ENCODE measurements at regions not wholly inside any gene's neighbourhood (a gene's known extent, or its start where the extent isn't known, plus 50 kb on each side); places are given as distances from the start of the nearest gene placed in this dataset.

DNA sequence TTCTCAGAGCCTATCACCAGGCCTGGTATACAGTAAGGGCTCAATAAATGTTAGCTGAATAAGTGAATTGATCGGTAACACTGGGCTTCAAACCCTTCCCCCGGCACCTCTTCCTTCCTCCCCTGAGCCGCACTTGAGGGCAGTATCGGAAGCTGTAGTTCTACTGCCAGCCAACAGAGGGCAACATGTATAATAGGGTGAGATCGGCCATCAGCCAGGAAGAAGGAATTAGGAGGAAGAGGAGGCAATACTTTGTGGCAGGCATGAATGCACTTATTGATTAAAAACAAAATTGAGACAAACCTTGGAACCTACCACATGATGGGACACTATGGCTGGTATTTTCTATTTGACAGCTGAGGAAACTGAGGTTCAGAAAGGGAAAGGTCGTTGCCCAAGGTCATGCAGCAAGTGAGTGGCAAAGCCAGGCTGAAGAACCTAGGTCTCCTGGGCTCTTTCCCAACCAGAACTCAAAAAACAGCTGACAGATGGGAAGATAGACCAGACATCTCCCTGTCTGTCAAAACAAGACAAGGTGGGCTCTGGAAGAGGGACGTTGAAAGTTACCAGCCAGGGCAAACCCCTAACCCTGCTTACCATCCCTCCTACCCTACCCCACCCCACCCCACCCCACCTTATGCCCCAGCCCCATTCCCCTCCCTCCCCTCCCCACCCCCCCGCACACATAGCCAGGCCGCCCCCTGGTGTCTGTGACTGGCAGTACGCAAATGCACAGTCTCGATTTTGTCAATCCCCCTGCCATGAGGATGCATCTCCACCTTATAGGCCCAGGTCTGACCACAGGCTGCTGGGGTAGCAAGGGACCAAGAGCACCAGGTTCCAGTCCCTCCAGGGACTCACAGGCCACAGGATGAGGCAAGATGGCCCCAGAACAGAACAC is 107.3 kb upstream of the RUNX3 start:
- H3K4me3 ChIP-seq = no peak overlapping the region
- H3K27me3 ChIP-seq = peaks cover 0 to 22% (median 0%) of the 10 kb centered on the region in 11 experiments; a peak in 7 of 22 replicates
- peaks cover 0 to 24% (median 0%) of the 10 kb centered on the region in 11 experiments; a peak in 2 of 22 replicates for H4K20me1 ChIP-seq
- no peak overlapping the region for H3K9ac ChIP-seq
- no peaks in the 10 kb centered on the region for H3K36me3 ChIP-seq
- H3K27ac ChIP-seq = no peak overlapping the region
- no peaks in the 10 kb centered on the region for H3K9me3 ChIP-seq (replicated peaks in 1 of 11)
- peaks cover 33 to 50% (median 35%) of the 10 kb centered on the region in 10 experiments for H3K4me1 ChIP-seq
- TF ChIP-seq Cebpa-rat (IDR thresholded peaks at IDR 0.05) = no peak
- no peak overlapping the region for H3K4me2 ChIP-seq

DNA sequence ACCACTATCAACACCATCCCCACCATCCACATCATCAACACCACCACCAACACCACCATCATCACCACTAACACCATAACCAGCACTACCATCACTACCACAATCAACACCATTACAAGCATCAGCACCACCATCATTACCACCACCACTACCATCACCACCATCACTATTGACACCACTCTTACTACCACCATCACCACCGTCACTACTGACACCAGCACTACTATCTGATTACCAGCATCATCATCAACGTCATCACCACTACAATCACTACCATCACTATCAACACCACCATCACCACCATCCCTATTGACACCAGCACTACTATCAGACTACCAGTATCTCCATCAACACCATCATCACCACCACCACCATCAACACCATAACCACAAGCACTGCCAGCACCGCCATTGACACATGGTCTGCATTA is 106.1 kb upstream of the RUNX3 start:
- no peak for TF ChIP-seq Cebpa-rat (IDR thresholded peaks at IDR 0.05)

DNA sequence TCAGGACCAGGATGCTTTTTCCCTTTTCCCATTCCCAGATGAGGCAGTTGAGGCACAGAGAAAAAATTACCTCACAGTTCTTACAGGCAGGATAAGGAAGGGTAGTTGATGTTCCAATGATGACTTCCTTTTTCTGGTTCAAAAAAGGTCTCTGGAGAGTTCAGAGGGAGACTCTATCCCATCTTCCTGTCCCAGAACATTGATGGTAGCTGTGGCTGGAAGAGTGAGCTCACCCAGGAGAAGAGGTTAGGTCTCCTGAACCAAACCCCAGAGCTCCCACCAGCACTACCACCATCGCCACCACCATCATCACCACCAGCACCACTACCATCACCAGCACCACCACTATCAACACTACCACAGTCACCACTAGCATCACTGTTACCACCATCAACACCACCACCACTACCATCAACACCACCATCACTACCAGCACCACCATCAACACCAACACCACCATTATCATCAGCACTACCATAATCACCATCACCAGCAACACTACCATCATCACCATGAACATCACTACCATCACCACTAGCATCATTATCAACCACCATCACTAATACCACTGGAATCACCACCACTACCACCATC is 105.5 kb upstream of the RUNX3 start:
- Histone ChIP-seq H3K4me3 (no peak overlapping the region), H4K20me1 (peaks cover 0 to 38% (median 0%) of the 10 kb centered on the region in 11 experiments; a peak in 3 of 22 replicates), H3K27me3 (peaks cover 0 to 37% (median 0%) of the 10 kb centered on the region in 11 experiments; a peak in 7 of 22 replicates), H3K36me3 (no peaks in the 10 kb centered on the region), H3K27ac (no peak overlapping the region), H3K4me1 (peaks cover 50 to 65% (median 51%) of the 10 kb centered on the region in 10 experiments), H3K9ac (no peak overlapping the region), H3K9me3 (replicated peaks in 1 of 11) (no peaks in the 10 kb centered on the region), H3K4me2 (peak overlapping the region; percentile 70 to 99 (median 93))
- TF ChIP-seq Cebpa-rat (IDR thresholded peaks at IDR 0.05) = no peak

More for the DNA sequence above, 106.1 kb upstream of the RUNX3 start:
- Histone ChIP-seq H3K9ac (no peak overlapping the region), H3K9me3 (replicated peaks in 1 of 11) (no peaks in the 10 kb centered on the region), H3K27me3 (peaks cover 0 to 35% (median 0%) of the 10 kb centered on the region in 11 experiments; a peak in 7 of 22 replicates), H3K36me3 (no peaks in the 10 kb centered on the region), H3K27ac (no peak overlapping the region), H3K4me3 (no peak overlapping the region), H3K4me2 (peak overlapping the region in 6 of 11 experiments; percentile 70 to 95 (median 91); a peak in 6 of 22 replicates), H4K20me1 (peaks cover 0 to 35% (median 0%) of the 10 kb centered on the region in 11 experiments; a peak in 3 of 22 replicates), H3K4me1 (peaks cover 46 to 63% (median 48%) of the 10 kb centered on the region in 10 experiments)

DNA sequence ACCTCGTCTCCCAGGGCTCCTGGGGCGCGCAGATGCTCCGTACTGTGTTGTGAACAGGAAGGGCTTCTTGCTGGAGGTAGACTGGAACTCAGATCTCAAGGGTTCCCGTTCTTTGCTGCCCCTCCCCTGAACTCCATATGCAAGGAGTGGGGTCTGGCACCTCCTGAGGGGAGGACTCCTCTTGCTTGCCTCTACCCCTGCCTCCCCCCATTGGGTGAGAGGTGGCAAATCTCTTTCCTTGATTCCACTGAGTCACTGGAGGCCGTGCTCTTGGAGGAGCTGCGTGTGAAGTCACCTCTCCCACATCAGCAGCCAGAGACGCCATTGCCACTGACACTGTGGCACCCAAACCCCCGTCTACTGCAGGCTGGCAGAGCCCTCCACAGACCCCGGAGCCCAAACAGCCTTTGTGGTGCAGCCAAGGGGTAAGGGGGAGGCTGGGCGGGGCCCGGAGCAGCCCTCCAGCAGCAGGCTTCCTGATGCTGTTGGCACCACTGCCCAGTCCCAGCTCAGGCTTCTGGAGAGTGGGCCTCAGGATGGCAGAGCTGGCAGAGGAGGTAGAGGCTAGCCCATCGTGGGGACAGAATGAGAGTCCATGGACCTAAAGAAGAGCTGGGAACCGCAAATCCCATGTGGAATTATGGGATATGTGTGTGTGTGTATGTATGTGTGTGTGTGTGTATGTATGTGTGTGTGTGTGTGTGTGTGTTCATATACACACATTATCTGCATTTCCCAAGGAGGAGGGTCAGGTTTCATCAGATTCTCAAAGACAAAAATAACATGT is 104.9 kb upstream of the RUNX3 start:
- H3K27ac ChIP-seq = peak overlapping the region in 9 of 11 experiments; percentile 30 to 72 (median 57); a peak in 14 of 22 replicates
- peaks cover 56 to 65% (median 58%) of the 10 kb centered on the region in 10 experiments for H3K4me1 ChIP-seq
- H3K27me3 ChIP-seq = peaks cover 0 to 33% (median 0%) of the 10 kb centered on the region in 11 experiments; a peak in 7 of 22 replicates
- peaks cover 0 to 38% (median 0%) of the 10 kb centered on the region in 11 experiments; a peak in 3 of 22 replicates for H4K20me1 ChIP-seq
- H3K9ac ChIP-seq = peak overlapping the region in 9 of 11 experiments; percentile 4 to 63 (median 45); a peak in 9 of 22 replicates
- peak overlapping the region in 3 of 10 experiments; percentile 4 to 25 (median 21); a peak in 4 of 20 replicates for H3K4me3 ChIP-seq
- no peaks in the 10 kb centered on the region for H3K36me3 ChIP-seq
- TF ChIP-seq Cebpa-rat (IDR thresholded peaks at IDR 0.05) = no peak
- peak overlapping the region; percentile 70 to 99 (median 93) for H3K4me2 ChIP-seq
- H3K9me3 ChIP-seq (replicated peaks in 1 of 11) = no peaks in the 10 kb centered on the region

DNA sequence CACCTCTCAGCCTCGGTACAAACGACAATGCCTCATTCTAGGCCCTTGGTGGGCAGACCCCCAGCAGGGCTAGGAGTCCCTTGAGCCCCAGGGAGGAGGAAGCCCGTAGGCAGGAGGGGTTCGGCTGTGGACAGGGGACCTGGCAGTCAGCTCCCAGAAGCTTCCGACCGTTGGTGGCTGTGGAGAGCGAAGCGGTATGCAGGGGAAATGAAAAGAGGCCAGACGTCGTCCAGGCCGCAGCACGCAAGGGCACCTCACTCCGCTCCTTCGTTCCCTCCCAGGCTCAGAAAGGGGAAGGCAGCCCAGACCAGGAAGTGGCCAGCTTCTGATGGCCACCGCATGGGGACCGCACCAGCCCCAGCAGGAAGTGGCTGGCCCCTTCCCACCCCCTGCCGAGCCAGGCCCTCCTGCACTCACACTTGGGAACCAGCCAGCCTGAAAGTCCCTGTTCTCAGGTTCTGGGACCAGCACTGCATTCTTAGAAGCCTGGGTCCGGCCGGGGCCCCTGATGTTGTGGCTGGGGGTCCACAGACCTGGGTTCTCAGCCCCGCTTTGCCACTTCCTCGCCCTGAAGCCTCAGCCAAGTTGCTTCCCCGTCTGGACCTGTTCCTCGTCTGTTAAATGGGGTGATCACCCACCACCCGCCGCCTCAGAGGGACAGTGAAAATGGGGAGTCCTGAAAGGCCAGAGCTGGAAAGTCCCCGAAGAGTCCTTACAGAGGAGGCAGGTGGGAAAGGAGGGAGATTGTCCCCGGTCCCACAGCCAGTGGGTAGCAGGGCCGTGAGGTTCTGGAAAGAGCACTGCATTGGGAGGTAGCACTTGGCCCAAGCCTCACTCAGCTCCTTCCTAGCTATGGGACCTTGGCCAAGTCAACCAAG is 104.0 kb upstream of the RUNX3 start:
- no peak for TF ChIP-seq Cebpa-rat (IDR thresholded peaks at IDR 0.05)
- Histone ChIP-seq H4K20me1 (peaks cover 0 to 39% (median 0%) of the 10 kb centered on the region in 11 experiments; a peak in 3 of 22 replicates), H3K27me3 (peaks cover 0 to 39% (median 0%) of the 10 kb centered on the region in 11 experiments; a peak in 7 of 22 replicates), H3K4me2 (peak overlapping the region; percentile 70 to 99 (median 93)), H3K36me3 (no peaks in the 10 kb centered on the region), H3K4me3 (peak overlapping the region in 5 of 10 experiments; percentile 4 to 25 (median 21); a peak in 6 of 20 replicates), H3K4me1 (peaks cover 63 to 72% (median 66%) of the 10 kb centered on the region in 10 experiments), H3K27ac (peak overlapping the region; percentile 30 to 72 (median 55); a peak in 20 of 22 replicates), H3K9me3 (replicated peaks in 1 of 11) (no peaks in the 10 kb centered on the region), H3K9ac (peak overlapping the region; percentile 4 to 63 (median 45); a peak in 19 of 22 replicates)

DNA sequence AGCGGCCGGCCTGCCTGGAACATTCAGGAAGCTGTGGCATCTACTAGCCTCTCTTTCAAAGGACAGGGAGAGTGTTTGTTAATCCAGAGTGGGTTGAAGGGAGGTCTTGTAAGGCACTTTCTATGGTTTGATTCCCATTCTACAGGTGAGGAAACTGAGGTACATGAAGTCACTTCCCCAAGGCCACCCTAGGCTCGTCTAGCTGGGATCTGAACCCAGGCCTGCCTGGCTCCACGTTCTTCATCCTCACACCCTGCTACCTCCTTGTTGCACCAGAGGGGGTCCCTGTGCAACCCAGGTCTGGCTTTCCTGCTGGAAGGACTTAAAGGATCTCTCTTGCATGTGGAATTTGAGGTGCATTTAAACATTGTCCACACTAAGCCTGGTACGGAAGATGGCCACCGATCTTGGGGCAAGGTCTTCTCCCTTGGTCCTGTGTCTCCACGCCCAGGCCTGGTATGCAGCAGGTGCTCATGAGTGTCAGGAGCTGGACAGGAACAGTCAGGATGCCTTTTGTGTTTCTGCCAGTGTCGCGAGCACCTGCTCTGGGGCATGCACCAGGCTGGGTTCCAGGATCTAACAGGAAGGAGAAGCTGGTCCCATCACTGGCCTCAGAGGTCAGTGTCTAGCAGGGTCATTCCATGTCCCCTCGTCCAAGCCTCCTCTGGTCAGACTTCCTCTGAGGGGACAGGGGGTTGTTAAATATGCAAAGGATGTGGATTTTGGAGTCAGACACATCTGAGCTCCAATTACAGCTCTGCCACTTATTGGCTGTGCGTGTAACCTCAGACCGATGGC is 103.2 kb upstream of the RUNX3 start:
- peak overlapping the region in 7 of 11 experiments; percentile 35 to 63 (median 50); a peak in 8 of 22 replicates for H3K9ac ChIP-seq

More for the DNA sequence above, 103.2 kb upstream of the RUNX3 start:
- Histone ChIP-seq H3K27ac (peak overlapping the region in 10 of 11 experiments; percentile 35 to 72 (median 56); a peak in 13 of 22 replicates), H3K4me2 (peak overlapping the region; percentile 70 to 99 (median 93)), H3K4me1 (peaks cover 71 to 81% (median 75%) of the 10 kb centered on the region in 10 experiments), H3K9me3 (replicated peaks in 1 of 11) (no peaks in the 10 kb centered on the region), H3K36me3 (no peaks in the 10 kb centered on the region), H3K27me3 (peaks cover 0 to 47% (median 0%) of the 10 kb centered on the region in 11 experiments; a peak in 7 of 22 replicates), H4K20me1 (peaks cover 0 to 47% (median 0%) of the 10 kb centered on the region in 11 experiments; a peak in 3 of 22 replicates), H3K4me3 (no peak overlapping the region)
- TF ChIP-seq Cebpa-rat (IDR thresholded peaks at IDR 0.05) = no peak

Measured in BLaER1 treated with 17β-estradiol and CSF1 and Interleukin-3, amounts not matched to agents 10 nM and 100 nM (cell line).